NCI-H774 (cell line): ENCODE measurements at regions not wholly inside any gene's neighbourhood (a gene's known extent, or its start where the extent isn't known, plus 50 kb on each side); places are given as distances from the start of the nearest gene placed in this dataset.

Experiments
- DNase-seq: peaks from one replicate; lab custom pipeline; 2025; lab: John Stamatoyannopoulos, UW

DNA sequence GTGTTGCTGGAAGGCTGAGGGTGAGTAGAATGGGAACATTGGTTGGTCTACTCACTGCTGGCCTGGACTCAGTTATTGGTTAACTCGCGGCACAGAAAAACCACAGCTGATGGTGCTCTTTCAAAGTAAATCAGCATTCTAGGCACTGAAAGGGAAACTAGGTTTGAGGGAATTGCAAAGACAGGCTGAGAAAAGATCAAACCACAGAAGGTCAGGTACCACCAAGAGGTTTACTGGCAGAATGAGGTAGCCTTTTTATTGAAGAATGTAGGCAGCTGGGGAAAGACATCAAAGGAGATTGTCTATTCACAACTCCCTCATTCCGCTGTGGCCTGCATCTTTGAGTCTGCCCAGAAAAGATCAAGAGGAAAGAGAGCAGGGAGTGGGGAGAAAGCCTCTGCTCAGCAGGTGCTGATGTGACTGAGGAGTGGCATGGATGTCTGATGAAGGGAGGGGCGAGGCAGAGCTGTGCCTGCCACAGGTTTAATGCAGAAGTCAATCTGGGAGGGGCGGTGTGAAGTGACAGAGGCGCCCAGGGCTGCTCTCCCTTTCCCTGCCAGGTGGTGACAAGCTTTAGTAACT is 255.5 kb downstream of the MAN2A1 start:
- DNase-seq = no peak

DNA sequence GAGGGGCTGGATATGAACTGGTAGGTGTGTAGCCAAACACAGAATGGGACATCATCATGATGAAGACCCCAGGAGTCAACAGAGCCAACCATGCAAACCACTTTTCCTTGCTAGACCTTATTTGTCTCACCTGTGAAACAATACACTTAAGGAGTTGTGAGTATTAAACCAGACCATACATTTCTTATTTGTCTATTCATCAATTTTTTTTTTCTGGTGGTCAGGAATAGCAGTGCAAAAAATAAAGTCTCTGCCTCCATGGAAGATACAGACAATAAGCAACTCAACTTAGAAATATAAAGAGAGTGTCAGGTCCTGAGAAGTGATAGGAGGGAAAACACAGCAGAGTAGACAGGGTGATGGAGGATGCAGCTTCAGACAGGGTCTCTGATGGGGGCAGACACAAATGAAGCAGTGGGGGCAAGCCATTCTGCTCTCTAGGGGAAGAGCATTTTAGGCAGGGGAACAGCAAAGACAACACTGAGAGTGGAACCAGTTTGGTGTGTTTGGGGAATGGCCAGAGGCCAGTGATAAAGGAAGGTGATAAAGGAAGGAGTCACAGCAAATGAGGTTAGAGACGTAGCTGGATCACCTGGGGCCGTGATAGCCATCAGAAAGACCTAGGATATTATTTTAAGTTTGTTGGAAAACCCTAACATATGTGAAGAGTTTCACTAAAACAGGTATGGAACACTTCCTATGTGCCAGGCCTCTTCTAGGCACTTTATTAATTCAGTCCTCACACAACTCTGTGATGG is 256.2 kb downstream of the MAN2A1 start:
- no peak for DNase-seq

DNA sequence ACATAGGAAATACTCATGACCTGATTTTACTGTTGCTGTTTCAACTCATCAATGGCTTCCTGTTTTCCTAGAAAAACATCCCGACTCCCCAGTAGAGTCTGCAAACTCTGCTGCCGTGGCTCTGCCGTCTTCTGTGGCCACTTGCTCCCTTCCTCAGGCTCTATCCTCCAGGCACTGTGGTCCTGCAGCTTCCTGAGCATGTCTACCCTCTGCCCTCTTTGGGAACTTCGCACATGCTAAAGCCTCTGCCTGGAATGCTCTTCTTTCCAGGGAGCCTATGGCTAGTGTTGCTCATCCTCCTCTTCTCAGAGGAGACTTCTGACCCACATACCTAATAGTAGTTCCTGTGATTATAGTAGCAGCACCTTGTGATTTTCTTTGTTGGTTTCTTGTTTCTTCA is 256.9 kb downstream of the MAN2A1 start:
- DNase-seq = no peak

DNA sequence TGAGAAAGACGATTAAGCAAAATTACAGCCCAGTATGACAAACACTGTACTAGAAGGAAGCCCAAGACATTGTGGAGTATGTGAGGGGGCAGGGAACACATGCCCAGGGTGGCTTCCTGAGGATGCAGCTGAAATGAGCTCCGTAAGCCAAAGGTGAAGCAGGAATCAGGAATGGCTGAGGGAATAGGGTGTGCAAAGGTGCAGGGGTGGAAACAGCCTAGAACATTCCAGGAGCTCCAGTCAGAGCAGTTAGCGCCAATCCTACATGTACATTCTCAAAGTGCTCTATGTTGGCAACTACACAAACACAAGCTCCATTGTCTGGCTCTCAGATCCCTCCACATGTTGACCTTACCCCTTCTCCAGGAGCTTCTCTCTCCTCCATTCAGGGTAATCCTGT is 257.9 kb downstream of the MAN2A1 start:
- no peak for DNase-seq

DNA sequence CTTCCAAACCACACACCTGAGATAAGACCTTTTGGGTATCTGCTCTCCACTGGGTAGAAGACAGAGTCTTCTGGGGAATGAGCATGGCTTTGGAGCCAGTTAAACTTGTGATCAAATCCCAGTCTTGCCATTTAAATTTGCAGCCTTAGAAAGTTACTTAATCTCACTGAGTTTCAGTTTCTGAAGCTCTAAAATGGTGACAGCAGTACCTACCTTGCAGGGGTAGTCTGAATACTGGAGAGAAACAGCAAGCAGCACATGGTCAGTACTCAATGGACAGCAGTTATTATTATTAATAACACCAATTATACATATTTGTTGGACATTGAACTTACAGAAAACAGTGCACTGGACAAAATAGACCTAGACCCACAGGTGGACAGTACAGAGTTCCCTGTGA is 260.9 kb downstream of the MAN2A1 start:
- no peak for DNase-seq

DNA sequence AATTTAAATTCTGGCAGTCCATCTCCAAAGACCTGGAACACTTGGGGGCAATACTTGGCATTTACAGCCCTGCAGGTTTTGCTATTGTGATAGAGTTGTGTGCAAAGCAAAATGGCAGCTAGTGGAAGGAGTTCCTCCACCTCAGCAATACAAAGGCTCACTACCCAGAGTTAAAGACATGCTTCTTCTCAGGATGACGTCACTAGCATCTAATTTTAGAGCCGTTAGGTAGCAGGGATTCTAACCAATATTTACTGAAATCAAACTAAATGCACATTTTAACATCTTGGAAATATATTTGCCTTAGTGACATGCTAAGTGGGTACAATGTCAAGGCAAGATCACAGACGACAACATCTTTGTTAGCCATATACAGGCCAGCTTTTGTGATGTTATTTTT is 261.6 kb downstream of the MAN2A1 start:
- DNase-seq = no peak

DNA sequence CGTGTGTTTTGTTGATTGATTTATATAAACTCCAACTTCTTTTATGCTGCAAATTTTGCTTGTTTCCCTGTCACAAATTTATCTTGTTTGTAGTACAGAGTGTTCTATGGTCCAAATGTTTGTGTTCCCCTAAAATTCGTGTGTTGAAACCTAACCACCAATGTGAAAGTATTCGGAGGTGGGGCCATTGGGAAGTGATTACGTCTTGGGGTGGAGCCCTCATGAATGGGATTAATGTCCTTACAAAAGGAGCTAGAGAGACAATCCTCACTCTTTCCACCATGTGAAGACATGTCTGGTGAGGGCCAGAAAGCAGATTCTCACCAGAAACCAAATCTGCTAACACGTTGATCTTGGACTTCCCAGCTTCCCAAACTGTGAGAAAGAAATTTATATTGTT is 262.0 kb downstream of the MAN2A1 start:
- DNase-seq = no peak

DNA sequence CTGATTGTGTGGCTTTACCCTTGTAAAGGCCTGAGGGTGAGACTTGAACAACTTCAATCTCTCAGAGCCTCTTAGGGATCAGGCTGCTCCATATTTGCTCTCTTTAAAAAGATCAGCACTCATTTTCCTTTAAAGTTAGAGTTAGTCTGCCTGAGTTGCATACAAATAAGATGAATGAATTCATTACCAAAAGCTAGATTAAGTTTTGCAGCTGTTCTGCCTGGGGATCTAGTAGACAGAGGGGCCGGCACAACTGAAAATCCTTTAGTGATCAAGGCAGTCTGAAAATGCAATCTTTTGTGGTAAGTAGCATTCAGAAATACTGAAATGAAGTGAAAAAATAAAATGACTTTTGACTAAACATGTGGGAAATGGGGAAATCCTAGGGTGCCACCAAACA is 264.0 kb downstream of the MAN2A1 start:
- DNase-seq = no peak

DNA sequence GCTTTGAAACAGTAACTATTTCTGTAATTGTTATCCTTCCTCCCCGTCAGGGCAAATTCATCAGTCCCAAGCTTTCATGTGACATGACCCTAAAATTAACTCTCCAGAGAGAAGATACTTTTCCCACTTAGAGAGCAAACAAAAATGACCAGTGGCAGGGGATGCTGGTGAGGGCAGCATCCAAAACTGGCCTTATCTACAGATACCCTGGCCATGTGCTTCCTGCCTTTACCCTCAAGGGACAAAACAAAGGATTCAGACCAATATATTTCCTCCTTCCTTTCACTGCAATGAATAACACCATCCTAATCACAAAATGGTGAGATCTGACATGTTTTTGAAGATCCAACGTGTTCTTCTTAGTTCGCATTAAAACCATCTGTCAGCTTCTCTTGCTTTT is 267.2 kb downstream of the MAN2A1 start:
- no peak for DNase-seq

DNA sequence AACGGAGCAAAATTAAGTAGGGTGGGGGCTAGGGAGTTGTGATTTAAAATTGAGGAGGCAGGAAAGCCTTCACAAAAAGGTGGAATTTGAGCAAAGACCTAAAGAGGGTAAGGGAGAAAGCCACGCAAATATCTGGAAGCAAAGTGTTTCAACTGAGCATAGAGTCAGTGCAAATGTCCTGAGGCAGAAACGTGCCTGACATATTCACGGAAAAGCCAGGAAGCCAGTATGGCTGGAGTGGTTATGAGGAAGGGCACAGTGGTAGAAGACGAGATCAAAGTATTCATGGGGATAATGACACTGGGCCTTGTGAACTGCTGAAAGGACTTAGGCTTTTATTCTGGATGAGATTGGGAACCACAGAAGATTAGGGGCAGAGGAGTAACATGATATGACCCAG is 268.4 kb downstream of the MAN2A1 start:
- DNase-seq = no peak

DNA sequence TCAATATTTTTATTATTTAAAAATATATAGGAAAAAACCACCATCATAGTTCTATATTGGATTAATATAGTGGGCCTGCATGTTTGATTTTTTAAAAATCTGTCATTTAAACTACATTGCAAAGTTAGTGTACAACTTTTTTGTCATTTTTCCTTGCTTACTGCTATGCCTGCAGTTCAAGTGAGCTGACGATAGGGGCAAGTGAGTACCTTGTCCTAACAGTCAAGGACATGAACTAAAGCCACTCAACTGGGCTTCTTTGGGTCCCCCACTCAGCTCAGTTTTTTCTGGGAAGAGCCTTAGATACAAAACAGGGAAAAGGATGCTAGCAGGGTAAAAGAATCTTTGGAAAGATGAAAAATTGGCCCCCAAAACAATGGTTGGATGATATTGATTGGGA is 269.9 kb downstream of the MAN2A1 start:
- no peak for DNase-seq

DNA sequence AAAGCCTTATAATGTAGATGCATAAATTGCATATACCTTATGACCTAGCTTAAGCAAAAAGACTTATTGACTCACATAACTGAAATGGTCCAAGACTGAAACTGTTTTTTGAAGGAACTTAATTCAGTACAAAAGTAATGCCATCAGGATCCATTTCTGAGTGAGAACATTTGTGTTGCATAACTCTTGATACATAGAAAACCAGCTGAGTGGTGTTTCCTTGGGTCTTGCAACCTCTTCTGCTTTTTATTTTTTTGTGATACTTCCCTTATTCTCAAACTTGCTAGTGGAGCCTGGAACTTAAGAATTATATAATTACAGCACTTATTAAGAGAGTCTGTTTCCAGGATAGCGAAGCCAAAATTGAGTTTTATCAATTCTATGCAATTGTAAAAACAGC is 272.0 kb downstream of the MAN2A1 start:
- no peak for DNase-seq

DNA sequence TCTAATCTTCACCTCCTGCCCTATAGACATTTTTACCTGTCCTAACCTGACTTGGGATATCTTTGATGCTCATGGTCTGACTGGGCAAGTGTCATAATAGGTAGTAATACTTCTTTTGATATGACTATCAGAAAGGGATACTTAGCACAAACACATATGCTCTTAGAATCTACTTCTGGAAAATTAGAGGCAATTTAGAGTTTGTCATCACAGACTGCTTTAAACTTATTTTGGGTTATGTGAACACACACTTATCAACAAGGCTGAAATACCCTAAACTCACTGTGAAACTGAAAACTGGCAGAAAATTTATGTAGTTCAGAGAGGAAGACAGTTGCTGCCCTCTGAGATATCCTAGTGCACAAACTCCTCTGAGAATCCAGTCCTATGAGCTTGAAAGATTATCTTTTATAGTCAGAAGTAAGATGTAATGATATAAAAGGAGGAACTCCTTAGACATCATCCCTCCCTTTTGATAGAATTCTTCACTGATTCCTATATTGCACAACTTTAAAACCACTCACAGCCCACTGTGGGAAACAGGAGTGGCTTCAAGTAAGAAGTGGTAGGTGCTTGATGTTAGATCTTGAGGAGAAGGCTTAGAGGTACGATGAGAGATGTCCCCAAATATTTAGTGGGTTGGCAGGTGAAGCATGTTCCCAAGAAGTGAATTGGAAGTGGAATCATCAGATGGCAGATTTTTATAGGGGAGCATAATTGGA is 273.3 kb downstream of the MAN2A1 start:
- DNase-seq = no peak

DNA sequence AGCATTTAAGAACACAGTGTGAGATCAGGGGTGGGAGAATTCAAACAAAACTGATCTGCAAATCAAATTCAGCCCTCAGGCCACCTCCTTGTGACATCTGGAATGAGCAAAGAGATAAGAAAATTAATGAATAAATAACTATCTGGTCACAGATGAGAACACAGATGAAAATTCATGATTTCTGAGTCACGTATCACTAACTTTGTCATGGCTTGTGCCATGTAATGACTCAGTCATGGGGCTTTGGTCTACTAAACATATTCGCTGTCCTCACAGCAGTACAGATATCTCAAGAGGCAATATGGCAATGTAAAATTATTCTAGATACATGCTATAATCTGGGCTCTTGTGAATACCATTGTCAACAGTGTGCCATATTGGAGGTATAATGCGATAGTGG is 274.4 kb downstream of the MAN2A1 start:
- DNase-seq = no peak

DNA sequence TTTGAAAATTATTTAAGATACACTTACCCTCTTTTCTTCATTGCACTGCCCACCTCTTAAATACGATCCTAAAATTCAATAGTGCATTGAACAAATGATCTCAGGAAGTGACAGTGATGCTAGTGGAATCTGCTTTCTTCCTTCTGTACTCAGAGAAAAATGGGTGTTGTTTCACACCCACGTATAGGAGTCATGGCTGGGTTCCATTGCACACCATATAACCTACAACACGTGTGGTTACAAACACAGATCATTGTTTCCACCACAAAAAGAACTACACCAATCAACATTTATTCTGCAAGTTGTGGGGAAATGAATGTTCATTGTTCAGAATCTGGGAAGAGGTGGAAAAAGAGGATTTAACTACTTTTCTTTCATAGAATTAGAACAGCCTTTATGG is 275.9 kb downstream of the MAN2A1 start:
- no peak for DNase-seq

DNA sequence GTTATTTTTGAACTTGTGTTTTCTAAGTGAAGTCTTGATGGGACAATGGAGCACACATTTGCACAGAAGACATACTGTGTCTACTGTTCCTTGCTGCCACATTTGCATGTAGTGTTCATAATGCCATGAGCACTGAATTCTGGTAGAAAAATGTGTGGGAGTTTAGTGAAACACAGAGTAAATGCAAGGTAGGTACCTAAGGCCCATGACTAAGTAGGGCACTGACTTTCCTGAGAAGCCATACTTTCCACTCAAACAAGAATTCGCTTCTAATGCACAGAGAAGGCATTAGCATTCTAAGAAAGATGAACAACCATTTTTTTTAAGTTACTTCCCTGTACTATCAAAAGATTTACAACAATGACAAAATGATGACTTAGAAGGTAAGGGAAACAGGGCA is 282.2 kb downstream of the MAN2A1 start:
- DNase-seq = no peak

DNA sequence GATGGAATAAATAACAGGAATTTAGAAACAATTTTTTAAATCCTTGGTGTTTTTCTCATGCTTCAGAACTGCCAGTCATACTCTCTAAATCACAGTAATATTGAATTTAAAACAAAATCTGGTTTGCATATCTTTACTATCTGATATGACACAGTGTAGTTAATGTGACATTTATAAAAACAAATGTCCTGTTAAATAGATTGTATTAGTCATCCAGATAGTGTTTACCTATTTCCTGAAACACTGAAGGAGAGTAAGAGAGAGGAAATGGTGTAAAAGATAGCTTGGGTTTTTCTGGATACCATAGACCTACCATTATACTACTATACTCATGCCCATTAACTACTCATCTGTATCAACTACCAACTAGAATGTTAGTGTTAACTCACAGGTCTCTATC is 292.3 kb downstream of the MAN2A1 start:
- DNase-seq = no peak

DNA sequence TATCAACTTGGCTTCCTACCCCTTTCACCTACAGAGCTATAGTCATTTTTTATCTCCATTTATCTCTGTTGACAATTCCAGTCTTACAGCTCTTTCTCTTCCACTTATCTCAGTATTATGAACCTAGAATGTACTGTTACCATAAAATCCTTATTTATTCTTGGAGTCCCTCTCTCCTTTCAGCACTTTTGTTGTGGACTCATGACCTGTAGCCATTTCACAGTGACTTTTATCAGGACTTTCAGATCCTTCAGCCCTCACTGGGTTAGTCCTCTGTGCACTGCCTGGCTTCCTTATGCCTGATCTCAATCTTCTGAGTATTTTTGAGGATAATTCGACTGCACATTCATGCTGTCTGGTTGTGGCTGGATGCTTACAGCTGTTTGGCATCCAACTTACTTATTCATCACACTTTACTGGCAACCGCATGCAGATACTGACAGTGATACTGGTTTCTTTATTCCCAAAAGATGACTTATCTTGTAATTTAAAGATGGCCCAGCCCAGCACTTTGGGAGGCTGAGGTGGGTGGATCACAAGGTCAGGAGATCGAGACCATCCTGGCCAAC is 293.3 kb downstream of the MAN2A1 start:
- no peak for DNase-seq

DNA sequence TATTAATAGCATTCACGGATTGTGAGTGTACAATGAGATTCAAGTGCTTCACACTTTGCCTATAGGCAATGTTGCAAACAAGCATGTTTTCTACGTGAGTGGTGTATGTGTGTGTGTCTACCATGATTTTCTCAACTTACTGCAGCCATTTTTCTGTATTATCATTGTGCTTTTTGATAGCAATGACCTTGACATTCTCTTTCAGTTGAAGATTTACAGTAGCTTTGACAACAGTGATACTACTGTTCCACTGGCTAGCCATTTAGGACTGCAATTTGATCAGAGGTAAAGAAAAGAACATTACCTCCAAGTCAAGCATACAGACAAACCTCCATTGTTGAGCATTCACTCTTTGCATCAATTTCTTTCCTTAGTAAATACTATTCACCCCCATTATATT is 297.0 kb downstream of the MAN2A1 start:
- DNase-seq = no peak

DNA sequence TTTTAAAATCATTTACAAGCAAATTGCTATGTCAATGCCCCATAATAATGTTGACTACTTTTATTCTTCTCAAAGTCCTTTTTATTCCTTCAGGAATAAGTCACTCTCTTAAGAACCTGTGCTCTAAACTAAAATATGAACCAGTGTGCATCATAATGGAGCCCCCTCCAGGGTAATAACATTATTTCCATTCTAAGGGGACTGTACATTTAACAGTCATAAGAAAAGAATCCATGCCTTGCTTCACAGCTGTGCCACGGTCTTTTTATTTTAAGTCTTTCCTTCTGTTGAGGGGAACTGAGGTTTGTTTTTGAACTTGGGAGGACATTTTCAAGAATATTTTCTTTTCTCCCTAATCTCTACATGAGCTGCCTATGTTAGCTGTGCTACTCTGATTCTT is 297.6 kb downstream of the MAN2A1 start:
- DNase-seq = no peak

DNA sequence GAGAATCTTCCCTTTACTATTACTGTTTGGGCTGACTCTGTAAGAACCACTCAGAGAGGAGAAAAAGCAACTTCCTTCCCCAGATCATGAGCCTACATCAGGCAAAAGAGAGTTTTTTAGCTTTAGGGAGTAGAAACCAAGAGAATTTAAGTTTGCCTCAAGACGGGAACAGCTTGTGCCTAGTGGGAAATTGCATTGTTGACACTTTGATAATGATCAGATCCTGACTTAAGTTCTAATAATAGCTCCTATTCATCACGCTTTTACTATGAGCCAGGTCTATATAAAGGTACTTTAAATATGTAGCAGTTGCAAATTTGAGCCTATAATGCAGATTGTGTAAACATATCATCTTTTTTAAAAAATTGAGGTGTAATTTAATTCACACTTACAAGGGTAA is 298.2 kb downstream of the MAN2A1 start:
- DNase-seq = no peak

DNA sequence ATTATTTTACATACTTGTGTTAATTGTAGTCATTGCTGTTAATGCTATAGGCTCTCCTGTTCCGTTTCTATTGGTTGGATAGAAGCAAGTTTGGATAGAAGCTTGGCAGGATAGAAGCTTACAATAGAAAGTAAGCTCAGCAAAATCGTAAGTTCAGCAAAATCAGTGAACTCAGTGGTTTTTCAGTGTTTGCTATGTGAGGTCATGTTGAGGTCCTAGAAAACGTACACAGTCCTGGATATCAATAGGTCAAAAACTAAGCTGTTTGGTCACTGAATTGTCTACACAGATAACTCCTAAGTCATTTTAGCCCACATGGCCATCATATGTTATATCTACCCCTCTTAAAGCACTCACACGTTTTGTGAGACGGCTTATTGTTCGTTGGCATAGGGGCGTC is 299.4 kb downstream of the MAN2A1 start:
- no peak for DNase-seq
